ENCODE measurements at regions not wholly inside any gene's neighbourhood (a gene's known extent, or its start where the extent isn't known, plus 50 kb on each side); places are given as distances from the start of the nearest gene placed in this dataset.

DNA sequence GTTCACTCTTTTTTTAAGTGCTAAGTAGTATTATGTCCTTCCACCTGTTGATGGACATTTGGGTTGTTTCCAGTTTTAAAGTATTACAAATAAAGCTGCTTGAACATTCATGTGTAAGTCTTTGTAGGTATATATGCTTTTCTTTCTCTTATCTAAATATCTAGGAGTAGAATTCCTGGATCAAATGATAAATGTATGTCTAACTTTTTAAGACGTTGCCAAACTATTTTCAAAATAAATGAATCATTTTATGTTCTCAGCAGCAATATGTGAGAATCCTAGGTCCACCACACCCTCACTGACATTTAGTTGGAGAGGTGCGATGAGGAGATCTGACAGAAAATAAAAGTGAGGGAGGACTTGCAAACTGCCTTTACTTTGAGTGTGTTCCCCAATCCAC is 291.7 kb upstream of the UGT8 start:
- Histone ChIP-seq H3K9ac (ENCODE audit: insufficient read depth, low read length) (no peak overlapping the region), H3K4me3 (replicated peaks in 1 of 4; ENCODE audit: control extremely low read depth in 1 of 4, insufficient read depth in 1 of 4, low read depth in 3 of 4, low read length in 4 of 4) (no peak overlapping the region), H3K36me3 (ENCODE audit: control insufficient read depth, insufficient read depth, low read length) (no peaks in the 10 kb centered on the region), H2AFZ (ENCODE audit: low read length) (no peak overlapping the region), H3K4me2 (ENCODE audit: extremely low read depth, insufficient read depth, low read length) (no peak overlapping the region), H4K20me1 (ENCODE audit: control insufficient read depth, extremely low read depth, insufficient read depth, low read length) (no peaks in the 10 kb centered on the region), H3K27ac (ENCODE audit: insufficient read depth, low read length) (no peak overlapping the region), H3K27me3 (ENCODE audit: control insufficient read depth, insufficient read depth, low read length) (no peaks in the 10 kb centered on the region), H3K79me2 (ENCODE audit: control insufficient read depth, insufficient read depth, low read length) (no peaks in the 10 kb centered on the region), H3K4me1 (ENCODE audit: control insufficient read depth, extremely low read depth, insufficient read depth, low read length) (no peaks in the 10 kb centered on the region), H3K9me3 (ENCODE audit: control insufficient read depth, insufficient read depth, low read depth, low read length) (no peaks in the 10 kb centered on the region)
- DNase-seq (ENCODE audit: low read depth in 2 of 2) = no peak
- no peak for TF ChIP-seq EZH2 (IDR thresholded peaks at IDR 0.05; ENCODE audit: low read length, missing control alignments)
- TF ChIP-seq, protein P1, sequence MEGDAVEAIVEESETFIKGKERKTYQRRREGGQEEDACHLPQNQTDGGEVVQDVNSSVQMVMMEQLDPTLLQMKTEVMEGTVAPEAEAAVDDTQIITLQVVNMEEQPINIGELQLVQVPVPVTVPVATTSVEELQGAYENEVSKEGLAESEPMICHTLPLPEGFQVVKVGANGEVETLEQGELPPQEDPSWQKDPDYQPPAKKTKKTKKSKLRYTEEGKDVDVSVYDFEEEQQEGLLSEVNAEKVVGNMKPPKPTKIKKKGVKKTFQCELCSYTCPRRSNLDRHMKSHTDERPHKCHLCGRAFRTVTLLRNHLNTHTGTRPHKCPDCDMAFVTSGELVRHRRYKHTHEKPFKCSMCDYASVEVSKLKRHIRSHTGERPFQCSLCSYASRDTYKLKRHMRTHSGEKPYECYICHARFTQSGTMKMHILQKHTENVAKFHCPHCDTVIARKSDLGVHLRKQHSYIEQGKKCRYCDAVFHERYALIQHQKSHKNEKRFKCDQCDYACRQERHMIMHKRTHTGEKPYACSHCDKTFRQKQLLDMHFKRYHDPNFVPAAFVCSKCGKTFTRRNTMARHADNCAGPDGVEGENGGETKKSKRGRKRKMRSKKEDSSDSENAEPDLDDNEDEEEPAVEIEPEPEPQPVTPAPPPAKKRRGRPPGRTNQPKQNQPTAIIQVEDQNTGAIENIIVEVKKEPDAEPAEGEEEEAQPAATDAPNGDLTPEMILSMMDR (conservative IDR thresholded peaks at IDR 0.05 in 1 of 2, IDR thresholded peaks at IDR 0.05 in 1 of 2; ENCODE audit: low read depth in 1 of 2, low read length in 2 of 2) = no peak

DNA sequence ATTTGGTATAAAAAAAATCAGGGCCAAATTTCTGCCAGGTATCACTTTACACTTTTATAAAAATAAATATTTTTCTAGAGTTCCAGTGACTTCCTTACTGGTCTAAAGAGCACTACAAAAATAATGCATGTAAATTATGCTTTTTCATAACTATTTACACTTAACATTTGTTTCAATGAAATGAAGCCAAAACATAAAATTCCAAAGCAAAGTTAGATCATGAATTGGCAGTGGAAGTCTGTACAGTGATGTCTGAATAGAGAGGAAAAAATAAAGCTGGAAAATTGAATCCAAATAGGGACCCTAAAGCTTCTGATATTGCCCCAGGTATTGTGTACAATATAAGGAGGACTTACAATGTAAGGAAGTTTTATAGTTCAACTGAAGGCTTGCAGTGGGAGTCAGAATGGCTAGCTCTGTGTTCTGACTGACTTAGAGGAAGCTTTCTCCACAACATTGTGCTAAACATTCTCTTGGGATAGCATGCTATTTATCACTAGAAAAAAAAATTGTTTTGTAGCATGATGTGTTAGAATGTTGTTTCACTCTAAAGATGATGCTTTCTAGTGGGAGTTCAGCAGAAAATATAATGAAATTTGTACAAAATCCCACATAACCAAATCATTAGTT is 288.2 kb upstream of the UGT8 start:
- H3K4me2 ChIP-seq (ENCODE audit: extremely low read depth, insufficient read depth, low read length) = no peak overlapping the region
- no peak for DNase-seq (ENCODE audit: low read depth in 2 of 2)
- H4K20me1 ChIP-seq (ENCODE audit: control insufficient read depth, extremely low read depth, insufficient read depth, low read length) = no peaks in the 10 kb centered on the region
- no peaks in the 10 kb centered on the region for H3K27me3 ChIP-seq (ENCODE audit: control insufficient read depth, insufficient read depth, low read length)
- no peak overlapping the region for H3K4me3 ChIP-seq (replicated peaks in 1 of 4; ENCODE audit: control extremely low read depth in 1 of 4, insufficient read depth in 1 of 4, low read depth in 3 of 4, low read length in 4 of 4)
- no peak for TF ChIP-seq EZH2 (IDR thresholded peaks at IDR 0.05; ENCODE audit: low read length, missing control alignments)
- TF ChIP-seq, protein P1 (conservative IDR thresholded peaks at IDR 0.05 in 1 of 2, IDR thresholded peaks at IDR 0.05 in 1 of 2; ENCODE audit: low read depth in 1 of 2, low read length in 2 of 2) = no peak
- H3K4me1 ChIP-seq (ENCODE audit: control insufficient read depth, extremely low read depth, insufficient read depth, low read length) = no peaks in the 10 kb centered on the region
- H3K9me3 ChIP-seq (ENCODE audit: control insufficient read depth, insufficient read depth, low read depth, low read length) = no peaks in the 10 kb centered on the region
- no peak overlapping the region for H3K27ac ChIP-seq (ENCODE audit: insufficient read depth, low read length)
- no peak overlapping the region for H3K9ac ChIP-seq (ENCODE audit: insufficient read depth, low read length)
- no peak overlapping the region for H2AFZ ChIP-seq (ENCODE audit: low read length)
- no peaks in the 10 kb centered on the region for H3K36me3 ChIP-seq (ENCODE audit: control insufficient read depth, insufficient read depth, low read length)
- H3K79me2 ChIP-seq (ENCODE audit: control insufficient read depth, insufficient read depth, low read length) = no peaks in the 10 kb centered on the region

DNA sequence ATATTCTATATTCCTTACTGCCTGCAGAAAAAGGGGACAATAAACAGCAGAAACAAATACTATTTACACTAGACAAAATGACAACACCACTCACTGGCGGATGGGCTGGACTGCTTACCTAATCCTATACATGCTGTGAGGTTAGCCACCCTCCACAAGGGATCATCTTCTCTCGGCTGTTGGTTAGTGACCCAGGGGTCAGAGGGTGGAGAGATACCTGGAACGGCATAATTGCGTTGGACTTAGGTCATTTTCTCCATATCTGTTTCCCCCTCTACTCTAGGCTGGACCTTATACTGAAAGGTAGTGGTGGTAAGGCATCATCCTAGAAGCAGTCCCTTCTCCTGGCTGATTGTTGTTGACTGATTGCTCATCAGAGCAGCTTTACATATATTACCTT is 286.8 kb upstream of the UGT8 start:
- TF ChIP-seq, protein P1 (conservative IDR thresholded peaks at IDR 0.05 in 1 of 2, IDR thresholded peaks at IDR 0.05 in 1 of 2; ENCODE audit: low read depth in 1 of 2, low read length in 2 of 2) = no peak
- TF ChIP-seq EZH2 (IDR thresholded peaks at IDR 0.05; ENCODE audit: low read length, missing control alignments) = no peak
- Histone ChIP-seq H3K9me3 (ENCODE audit: control insufficient read depth, insufficient read depth, low read depth, low read length) (no peaks in the 10 kb centered on the region), H3K36me3 (ENCODE audit: control insufficient read depth, insufficient read depth, low read length) (no peaks in the 10 kb centered on the region), H3K4me2 (ENCODE audit: extremely low read depth, insufficient read depth, low read length) (no peak overlapping the region), H3K79me2 (ENCODE audit: control insufficient read depth, insufficient read depth, low read length) (no peaks in the 10 kb centered on the region), H2AFZ (ENCODE audit: low read length) (no peak overlapping the region), H3K27me3 (ENCODE audit: control insufficient read depth, insufficient read depth, low read length) (no peaks in the 10 kb centered on the region), H3K4me3 (replicated peaks in 1 of 4; ENCODE audit: control extremely low read depth in 1 of 4, insufficient read depth in 1 of 4, low read depth in 3 of 4, low read length in 4 of 4) (no peak overlapping the region), H3K27ac (ENCODE audit: insufficient read depth, low read length) (no peak overlapping the region), H3K9ac (ENCODE audit: insufficient read depth, low read length) (no peak overlapping the region), H3K4me1 (ENCODE audit: control insufficient read depth, extremely low read depth, insufficient read depth, low read length) (no peaks in the 10 kb centered on the region), H4K20me1 (ENCODE audit: control insufficient read depth, extremely low read depth, insufficient read depth, low read length) (no peaks in the 10 kb centered on the region)
- no peak for DNase-seq (ENCODE audit: low read depth in 2 of 2)

Data from fibroblast of lung (primary cell).